Spleen (tissue), 11 donors: ENCODE measurements at regions not wholly inside any gene's neighbourhood (a gene's known extent, or its start where the extent isn't known, plus 50 kb on each side); places are given as distances from the start of the nearest gene placed in this dataset.
"Not testable (repeated sequence)": the region's sequence is repeated elsewhere in the genome, so short reads cannot be mapped to it uniquely, and the experiment has no call there.

Source experiments
- DNase-seq: peaks from one replicate; pipeline ENCODE4 v3.0.0-alpha.2; 2020
- H3K27ac ChIP-seq, 8 donors: fragments of 200-600 bp; sonication (generic) in 7 of 8; 1 replicate in 4 of 8; 2 replicates in 4 of 8; pipeline versions ENCODE4 v1.5.0 to v1.8.0; 2016 to 2021; ENCODE audit warnings: inconsistent platforms in 4 of 8, mild to moderate bottlenecking in 4 of 8, moderate library complexity in 1 of 8
- H3K27me3 ChIP-seq, 7 donors: fragments of 200-600 bp; sonication (generic) in 6 of 7; replicated peaks in 1 of 7; 1 replicate in 4 of 7; 2 replicates in 3 of 7; pipeline versions ENCODE4 v1.5.0 to v1.8.0; 2016 to 2021; ENCODE audit warnings: inconsistent platforms in 3 of 7, mild to moderate bottlenecking in 1 of 7
- H3K36me3 ChIP-seq, 6 donors: fragments of 200-600 bp; sonication (generic) in 5 of 6; 1 replicate in 4 of 6; 2 replicates in 2 of 6; pipeline versions ENCODE4 v1.5.0 to v1.8.0; 2016 to 2021; ENCODE audit warnings: inconsistent platforms in 2 of 6
- H3K4me1 ChIP-seq, 6 donors: fragments of 200-600 bp; sonication (generic) in 5 of 6; 1 replicate in 3 of 6; 2 replicates in 3 of 6; pipeline versions ENCODE4 v1.5.0 to v1.8.0; 2016 to 2021; ENCODE audit warnings: inconsistent platforms in 3 of 6
- H3K4me3 ChIP-seq, 8 donors: fragments of 200-600 bp; sonication (generic) in 7 of 8; 1 replicate in 4 of 8; 2 replicates in 4 of 8; pipeline versions ENCODE4 v1.5.0 to v1.8.0; 2016 to 2021; ENCODE audit warnings: inconsistent platforms in 4 of 8, mild to moderate bottlenecking in 4 of 8, moderate library complexity in 2 of 8
- H3K9me3 ChIP-seq, 8 donors: fragments of 200-600 bp; sonication (generic) in 7 of 8; 1 replicate in 4 of 8; 2 replicates in 4 of 8; pipeline versions ENCODE4 v1.5.0 to v1.8.0; 2016 to 2021; ENCODE audit warnings: inconsistent platforms in 4 of 8
- CTCF ChIP-seq, 11 experiments: fragments of 200-600 bp in 7 of 11; fragments of 450-650 bp in 4 of 11; sonication (generic) in 4 of 11; IDR thresholded peaks in 8 of 11; conservative IDR thresholded peaks in 3 of 11; 1 replicate in 7 of 11; 2 replicates in 4 of 11; pipeline versions ENCODE4 v1.4.0 to v1.8.0; 2016 to 2021; ENCODE audit warnings: antibody characterized with exemption in 11 of 11, inconsistent platforms in 4 of 11, mild to moderate bottlenecking in 1 of 11
- POLR2A ChIP-seq, 3 donors: fragments of 450-650 bp; IDR thresholded peaks; one replicate each; pipeline ENCODE4 v1.5.1; 2017; ENCODE audit warnings: antibody characterized with exemption in 3 of 3, mild to moderate bottlenecking in 1 of 3
- POLR2AphosphoS5 ChIP-seq, 3 donors: sonication (generic); formaldehyde crosslinking; IDR thresholded peaks; one replicate each; pipeline ENCODE4 v1.5.1; 2017; ENCODE audit warnings: antibody characterized with exemption in 3 of 3
- WGBS, 5 donors: extraction: QIAGEN DNeasy Blood & Tissue Kit in 3 of 5; methylation state at CpG; one replicate each; pipeline versions ENCODE4 v1.1.5 to v1.1.7; 2013 to 2018; 5-methylcytosine and 5-hydroxymethylcytosine counted together
- intact Hi-C: fragments of 100-400 bp; cut with DNase I; formaldehyde crosslinking; loops from one replicate; pipeline ENCODE4 v1.15.0; 2023; ENCODE audit warnings: low total_unique reads
- donor health status: healthy with polysubstance abuse.
- donor health status: DM: no; HTN: no; CAD: no; lungs with moderate emphysema.
- donor health status: DM: no; HTN: no; CAD: no.
- donor health status: Bipolar disorder and iron deficiency.
- donor health status: healthy.
- donor health status: DM: no; HTN: no; CAD: no.
- donor health status: DM: yes; HTN: yes; CAD: no.

- DNase-seq, result no peak
- Histone ChIP-seq H3K36me3 (no peaks in the 10 kb centered on the region), H3K27me3 (peaks cover 0 to 4% (median 0%) of the 10 kb centered on the region in 7 donors), H3K4me3 (no peak overlapping the region), H3K27ac (no peak overlapping the region), H3K9me3 (no peaks in the 10 kb centered on the region), H3K4me1 (no peaks in the 10 kb centered on the region)
- WGBS, 5 donors, result 50 to 65% (median 63%) methylated on average over 6 to 10 of the region's 10 CpGs
- intact Hi-C loops, result no loop called here
- TF ChIP-seq POLR2A (IDR thresholded peaks at IDR 0.05) (no peak), CTCF (IDR thresholded peaks at IDR 0.05 in 8 of 11, conservative IDR thresholded peaks at IDR 0.05 in 3 of 11) (no peak), POLR2AphosphoS5 (IDR thresholded peaks at IDR 0.05) (no peak)
Measured at GRCh38 chr10:118812393-118812740, 57.6 kb upstream of the CACUL1 start.

GRCh38 chr10:118813001-118813400, 58.2 kb upstream of the CACUL1 start:
- H3K27me3 ChIP-seq, H3K9me3 ChIP-seq, DNase-seq, H3K4me1 ChIP-seq, H3K4me3 ChIP-seq, H3K36me3 ChIP-seq, H3K27ac ChIP-seq, intact Hi-C loops: not testable (repeated sequence)
- 86 to 94% (median 93%) methylated on average over 13 of the region's 13 CpGs for WGBS, 5 donors

GRCh38 chr10:118816471-118817168, 61.9 kb upstream of the CACUL1 start:
- no peak for TF ChIP-seq POLR2AphosphoS5 (IDR thresholded peaks at IDR 0.05)
- 68 to 87% (median 80%) methylated on average over 16 of the region's 16 CpGs for WGBS, 5 donors
- no peaks in the 10 kb centered on the region for H3K36me3 ChIP-seq
- intact Hi-C loops, result no loop called here
- H3K27me3 ChIP-seq, result peaks cover 0 to 4% (median 0%) of the 10 kb centered on the region in 7 donors
- H3K4me3 ChIP-seq, result no peak overlapping the region
- no peak for DNase-seq
- H3K9me3 ChIP-seq, result no peaks in the 10 kb centered on the region
- H3K4me1 ChIP-seq, result no peaks in the 10 kb centered on the region
- no peak overlapping the region for H3K27ac ChIP-seq

GRCh38 chr10:118817328-118818068, 62.7 kb upstream of the CACUL1 start:
- peaks cover 0 to 4% (median 0%) of the 10 kb centered on the region in 7 donors for H3K27me3 ChIP-seq
- no peaks in the 10 kb centered on the region for H3K36me3 ChIP-seq
- intact Hi-C loops, result no loop called here
- DNase-seq, result no peak
- WGBS, 5 donors, result 80 to 88% (median 87%) methylated on average over 18 of the region's 18 CpGs
- no peak for TF ChIP-seq CTCF (IDR thresholded peaks at IDR 0.05 in 8 of 11, conservative IDR thresholded peaks at IDR 0.05 in 3 of 11)
- TF ChIP-seq POLR2AphosphoS5 (IDR thresholded peaks at IDR 0.05), result no peak
- no peak for TF ChIP-seq POLR2A (IDR thresholded peaks at IDR 0.05)
- H3K4me3 ChIP-seq, result no peak overlapping the region
- H3K27ac ChIP-seq, result no peak overlapping the region
- no peaks in the 10 kb centered on the region for H3K4me1 ChIP-seq
- no peaks in the 10 kb centered on the region for H3K9me3 ChIP-seq

- H3K9me3 ChIP-seq, result no peaks in the 10 kb centered on the region
- WGBS, 5 donors, result 74 to 90% (median 87%) methylated on average over 15 to 17 of the region's 17 CpGs
- H3K4me3 ChIP-seq, result no peak overlapping the region
- DNase-seq, result no peak
- TF ChIP-seq POLR2A (IDR thresholded peaks at IDR 0.05) (no peak), CTCF (IDR thresholded peaks at IDR 0.05 in 8 of 11, conservative IDR thresholded peaks at IDR 0.05 in 3 of 11) (no peak), POLR2AphosphoS5 (IDR thresholded peaks at IDR 0.05) (no peak)
- H3K36me3 ChIP-seq, result no peaks in the 10 kb centered on the region
- no peak overlapping the region for H3K27ac ChIP-seq
- intact Hi-C loops, result no loop called here
- H3K4me1 ChIP-seq, result no peaks in the 10 kb centered on the region
- H3K27me3 ChIP-seq, result no peaks in the 10 kb centered on the region
Measured at GRCh38 chr10:118818621-118819221, 64.0 kb upstream of the CACUL1 start.
